ENCODE measurements at regions not wholly inside any gene's neighbourhood (a gene's known extent, or its start where the extent isn't known, plus 50 kb on each side); places are given as distances from the start of the nearest gene placed in this dataset.

- TF ChIP-seq, protein P1, sequence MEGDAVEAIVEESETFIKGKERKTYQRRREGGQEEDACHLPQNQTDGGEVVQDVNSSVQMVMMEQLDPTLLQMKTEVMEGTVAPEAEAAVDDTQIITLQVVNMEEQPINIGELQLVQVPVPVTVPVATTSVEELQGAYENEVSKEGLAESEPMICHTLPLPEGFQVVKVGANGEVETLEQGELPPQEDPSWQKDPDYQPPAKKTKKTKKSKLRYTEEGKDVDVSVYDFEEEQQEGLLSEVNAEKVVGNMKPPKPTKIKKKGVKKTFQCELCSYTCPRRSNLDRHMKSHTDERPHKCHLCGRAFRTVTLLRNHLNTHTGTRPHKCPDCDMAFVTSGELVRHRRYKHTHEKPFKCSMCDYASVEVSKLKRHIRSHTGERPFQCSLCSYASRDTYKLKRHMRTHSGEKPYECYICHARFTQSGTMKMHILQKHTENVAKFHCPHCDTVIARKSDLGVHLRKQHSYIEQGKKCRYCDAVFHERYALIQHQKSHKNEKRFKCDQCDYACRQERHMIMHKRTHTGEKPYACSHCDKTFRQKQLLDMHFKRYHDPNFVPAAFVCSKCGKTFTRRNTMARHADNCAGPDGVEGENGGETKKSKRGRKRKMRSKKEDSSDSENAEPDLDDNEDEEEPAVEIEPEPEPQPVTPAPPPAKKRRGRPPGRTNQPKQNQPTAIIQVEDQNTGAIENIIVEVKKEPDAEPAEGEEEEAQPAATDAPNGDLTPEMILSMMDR (IDR thresholded peaks at IDR 0.05): no peak
- TF ChIP-seq POLR2A (IDR thresholded peaks at IDR 0.05): no peak
These were observed 51.9 kb upstream of the ALX4 start for GRCh38 chr11:44361813-44362212.
